ENCODE measurements at regions not wholly inside any gene's neighbourhood (a gene's known extent, or its start where the extent isn't known, plus 50 kb on each side); places are given as distances from the start of the nearest gene placed in this dataset.

DNA sequence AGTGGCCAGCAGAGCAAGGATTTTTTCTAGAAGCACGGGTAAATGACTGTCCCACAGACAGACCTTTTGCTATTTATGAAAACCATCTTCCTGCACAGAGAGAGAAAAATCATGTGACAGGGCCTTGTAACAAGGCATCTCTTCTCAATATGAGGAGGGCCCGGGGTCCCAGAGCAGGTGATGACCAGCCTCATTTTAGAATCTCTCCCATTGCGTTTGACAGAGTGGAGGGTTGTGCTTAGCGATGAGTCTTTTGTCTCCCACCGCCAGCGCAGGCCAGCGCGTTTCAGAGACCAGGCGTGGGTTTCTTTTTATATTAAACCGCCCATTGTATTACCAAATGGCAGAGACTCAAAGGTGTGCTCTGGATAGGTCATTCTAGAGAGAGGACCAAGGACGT is 97.4 kb upstream of the UBL3 start:
- TF ChIP-seq CEBPB (IDR thresholded peaks at IDR 0.05) (no peak), TCF12 (IDR thresholded peaks at IDR 0.05; ENCODE audit: low read depth) (no peak), CREB1 (IDR thresholded peaks at IDR 0.05; ENCODE audit: low read depth) (no peak)

Measured in Ishikawa (cell line).